Endothelial cell of umbilical vein (primary cell): ENCODE measurements at regions not wholly inside any gene's neighbourhood (a gene's known extent, or its start where the extent isn't known, plus 50 kb on each side); places are given as distances from the start of the nearest gene placed in this dataset.
"Not testable (repeated sequence)": the region's sequence is repeated elsewhere in the genome, so short reads cannot be mapped to it uniquely, and the experiment has no call there.

Experiments
- BruUV-seq: library from RNA; stranded (reverse); fragments of 400-500 nt; replicated peaks from 2 replicates; lab custom pipeline; 2021; lab: Mats Ljungman, UMichigan
- CTCF ChIA-PET: fragments of 300-600, 350-600 bp; sonication (Branson Sonifier 250); formaldehyde crosslinking; loops from one replicate; lab custom pipeline; 2021; ENCODE audit warnings: antibody characterized with exemption, inconsistent platforms; lab: Charles Lee
- POLR2A ChIA-PET: fragments of 300-600, 350-600 bp; sonication (Branson Sonifier 250); formaldehyde crosslinking; loops from one replicate; lab custom pipeline; 2021; ENCODE audit warnings: antibody characterized with exemption, inconsistent platforms; lab: Charles Lee
- DNase-seq: peaks from one replicate; pipeline ENCODE4 v3.0.0-alpha.2; 2011; ENCODE audit warnings: low read depth, low spot score
- FAIRE-seq: peaks from 2 replicates; lab custom pipeline; 2011; peaks lifted over from hg19 to GRCh38; lab: Jason Lieb, UNC
- H2AFZ ChIP-seq: 2 replicates; pipeline ENCODE4 v1.6.0; 2012; ENCODE audit warnings: low read depth, low read length, control low read depth, inconsistent platforms
- H3K27ac ChIP-seq: 2 replicates; pipeline ENCODE4 v1.5.1; 2011; ENCODE audit warnings: low read depth, mild to moderate bottlenecking, control low read depth, low read length, moderate library complexity; ENCODE audit not compliant: insufficient read depth
- H3K27me3 ChIP-seq, 2 experiments: 2 replicates each; pipeline versions ENCODE4 v1.6.0 to v1.6.1; 2011; ENCODE audit warnings: low read length in 2 of 2, mixed read lengths in 1 of 2; ENCODE audit not compliant: control insufficient read depth in 2 of 2, insufficient read depth in 2 of 2
- H3K36me3 ChIP-seq, 2 experiments: 2 replicates in 1 of 2; 3 replicates in 1 of 2; pipeline ENCODE4 v1.5.1; 2011; ENCODE audit warnings: low read length in 2 of 2, mild to moderate bottlenecking in 1 of 2, moderate library complexity in 1 of 2; ENCODE audit not compliant: control insufficient read depth in 2 of 2, insufficient read depth in 2 of 2; ENCODE audit errors: extremely low read depth in 1 of 2
- H3K4me1 ChIP-seq: 3 replicates; pipeline ENCODE4 v1.5.1; 2011; ENCODE audit warnings: mild to moderate bottlenecking, low read length; ENCODE audit not compliant: control insufficient read depth, insufficient read depth; ENCODE audit errors: extremely low read depth
- H3K4me2 ChIP-seq: 2 replicates; pipeline ENCODE4 v1.6.1; 2011; ENCODE audit warnings: low read length, control low read depth, mixed read lengths; ENCODE audit not compliant: insufficient read depth
- H3K4me3 ChIP-seq, 3 experiments: fragments of 200-600 bp in 1 of 3; sonication (generic), shearing (Covaris generic) in 1 of 3; replicated peaks in 1 of 3; 2 replicates each; pipeline ENCODE4 v1.5.1; 2011 to 2016; ENCODE audit warnings: control low read depth in 3 of 3, low read length in 3 of 3, mild to moderate bottlenecking in 2 of 3, inconsistent platforms in 1 of 3, low read depth in 1 of 3, moderate library complexity in 1 of 3; ENCODE audit not compliant: insufficient read depth in 1 of 3
- H3K79me2 ChIP-seq: 2 replicates; pipeline ENCODE4 v1.6.0; 2012; ENCODE audit warnings: low read length, inconsistent platforms; ENCODE audit not compliant: control insufficient read depth, insufficient read depth
- H3K9ac ChIP-seq: replicated peaks from 2 replicates; pipeline ENCODE3; 2011; ENCODE audit warnings: low read length, control low read depth; ENCODE audit not compliant: insufficient read depth; ENCODE audit errors: extremely low read depth
- H3K9me1 ChIP-seq: replicated peaks from 3 replicates; pipeline ENCODE4 v1.6.0; 2011; ENCODE audit warnings: mild to moderate bottlenecking, low read length; ENCODE audit not compliant: control insufficient read depth, insufficient read depth; ENCODE audit errors: extremely low read depth
- H3K9me3 ChIP-seq: replicated peaks from 2 replicates; pipeline ENCODE4 v1.5.1; 2012; ENCODE audit warnings: low read length, inconsistent platforms; ENCODE audit not compliant: control insufficient read depth, insufficient read depth
- H4K20me1 ChIP-seq: replicated peaks from 2 replicates; pipeline ENCODE3; 2011; ENCODE audit warnings: mild to moderate bottlenecking, low read length; ENCODE audit not compliant: control insufficient read depth, insufficient read depth; ENCODE audit errors: extremely low read depth
- CTCF ChIP-seq, 2 donors: IDR thresholded peaks; 1 replicate in 1 of 2; 2 replicates in 1 of 2; pipeline ENCODE4 v1.5.1; 2011; ENCODE audit warnings: low read length in 2 of 2, mild to moderate bottlenecking in 2 of 2, moderate library complexity in 2 of 2, control low read depth in 1 of 2, inconsistent platforms in 1 of 2, low read depth in 1 of 2; ENCODE audit not compliant: insufficient read depth in 1 of 2; ENCODE audit errors: extremely low read depth in 1 of 2
- EZH2 ChIP-seq: IDR thresholded peaks from 2 replicates; pipeline ENCODE4 v1.6.1; 2012; ENCODE audit warnings: borderline replicate concordance, low read depth, mild to moderate bottlenecking, moderate library complexity, low read length, inconsistent platforms; ENCODE audit not compliant: severe bottlenecking
- FOS ChIP-seq: IDR thresholded peaks from 2 replicates; pipeline ENCODE4 v1.6.1; 2011; ENCODE audit warnings: mild to moderate bottlenecking, low read length, moderate library complexity, borderline replicate concordance; ENCODE audit not compliant: insufficient read depth
- GATA2 ChIP-seq: IDR thresholded peaks from 2 replicates; pipeline ENCODE4 v1.7.0; 2011; ENCODE audit warnings: low read depth, mild to moderate bottlenecking, moderate library complexity, mixed read lengths, low read length; ENCODE audit not compliant: insufficient read length, insufficient read depth
- JUN ChIP-seq: IDR thresholded peaks from 2 replicates; pipeline ENCODE4 v1.6.1; 2011; ENCODE audit warnings: borderline replicate concordance, low read depth; ENCODE audit not compliant: insufficient read length, insufficient read depth
- MAX ChIP-seq: IDR thresholded peaks from 2 replicates; pipeline ENCODE4 v1.6.1; 2011; ENCODE audit not compliant: insufficient read depth, insufficient read length
- MYC ChIP-seq: IDR thresholded peaks from one replicate; pipeline ENCODE4 v1.6.1; 2011; ENCODE audit warnings: mild to moderate bottlenecking, low read depth, low read length
- POLR2A ChIP-seq: IDR thresholded peaks from 2 replicates; pipeline ENCODE4 v1.6.1; 2012; ENCODE audit warnings: low read depth, mild to moderate bottlenecking, control low read depth, low read length
- POLR2AphosphoS5 ChIP-seq: IDR thresholded peaks from 2 replicates; pipeline ENCODE4 v1.6.1; 2012; ENCODE audit warnings: low read depth, mild to moderate bottlenecking, control low read depth, low read length, moderate library complexity; ENCODE audit not compliant: insufficient read depth
- dilution Hi-C: fragments of 300-500 bp; cut with MboI; formaldehyde crosslinking; loops from one replicate; pipeline ENCODE4 v1.15.0; 2019; ENCODE audit warnings: low sequenced_read_pairs; ENCODE audit not compliant: extremely low pct_ligation_motif_present
- intact Hi-C: fragments of 100-400 bp; cut with micrococcal nuclease; formaldehyde crosslinking; loops from one replicate; pipeline ENCODE4 v1.10.0; 2022

- TF ChIP-seq GATA2 (no peak), EZH2 (no peak), JUN (no peak), POLR2AphosphoS5 (no peak), MAX (no peak), MYC (no peak), CTCF (IDR thresholded peaks at IDR 0.05; ENCODE audit: extremely low read depth in 1 of 2, insufficient read depth in 1 of 2, low read depth in 1 of 2, low read length in 2 of 2) (no peak), FOS (no peak), POLR2A (no peak)
- Histone ChIP-seq H3K4me1 (no peaks in the 10 kb centered on the region), H4K20me1 (no peaks in the 10 kb centered on the region), H3K27ac (no peak overlapping the region), H3K79me2 (no peaks in the 10 kb centered on the region), H3K4me2 (no peak overlapping the region), H3K27me3 (no peaks in the 10 kb centered on the region), H3K9me1 (no peaks in the 10 kb centered on the region), H3K4me3 (no peak overlapping the region), H3K9me3 (peaks cover 8% of the 10 kb centered on the region), H2AFZ (no peak overlapping the region), H3K36me3 (no peaks in the 10 kb centered on the region), H3K9ac (no peak overlapping the region)
- ChIA-PET CTCF (interaction anchor here (1.0 kb wide), 1 partner anchor 425 kb away, joined by 4 read pairs; no protein-coding TSS in a partner anchor), POLR2A (no interaction called here)
- dilution Hi-C loops: no loop called here
- intact Hi-C loops: no loop called here
- FAIRE-seq (no peak), DNase-seq (no peak)
- BruUV-seq: no TSS peak
These were observed 155.5 kb upstream of the SLC24A3 start for GRCh38 chr20:19056909-19057308.

- H3K9me3 ChIP-seq, H3K4me3 ChIP-seq, BruUV-seq, intact Hi-C loops, H2AFZ ChIP-seq, H3K79me2 ChIP-seq, H3K36me3 ChIP-seq, H4K20me1 ChIP-seq, POLR2A ChIA-PET, H3K4me2 ChIP-seq, H3K9me1 ChIP-seq, H3K27ac ChIP-seq, H3K4me1 ChIP-seq, DNase-seq, FAIRE-seq, dilution Hi-C loops, CTCF ChIA-PET, H3K9ac ChIP-seq, H3K27me3 ChIP-seq: not testable (repeated sequence)
These were observed 147.7 kb upstream of the SLC24A3 start for GRCh38 chr20:19064788-19065187.
